ENCODE measurements at regions not wholly inside any gene's neighbourhood (a gene's known extent, or its start where the extent isn't known, plus 50 kb on each side); places are given as distances from the start of the nearest gene placed in this dataset.

- no peaks in the 10 kb centered on the region for H3K36me3 ChIP-seq
- H3K4me3 ChIP-seq (ENCODE audit: low read depth in 1 of 2, low read length in 1 of 2) = no peak overlapping the region
- TF ChIP-seq, protein P1, sequence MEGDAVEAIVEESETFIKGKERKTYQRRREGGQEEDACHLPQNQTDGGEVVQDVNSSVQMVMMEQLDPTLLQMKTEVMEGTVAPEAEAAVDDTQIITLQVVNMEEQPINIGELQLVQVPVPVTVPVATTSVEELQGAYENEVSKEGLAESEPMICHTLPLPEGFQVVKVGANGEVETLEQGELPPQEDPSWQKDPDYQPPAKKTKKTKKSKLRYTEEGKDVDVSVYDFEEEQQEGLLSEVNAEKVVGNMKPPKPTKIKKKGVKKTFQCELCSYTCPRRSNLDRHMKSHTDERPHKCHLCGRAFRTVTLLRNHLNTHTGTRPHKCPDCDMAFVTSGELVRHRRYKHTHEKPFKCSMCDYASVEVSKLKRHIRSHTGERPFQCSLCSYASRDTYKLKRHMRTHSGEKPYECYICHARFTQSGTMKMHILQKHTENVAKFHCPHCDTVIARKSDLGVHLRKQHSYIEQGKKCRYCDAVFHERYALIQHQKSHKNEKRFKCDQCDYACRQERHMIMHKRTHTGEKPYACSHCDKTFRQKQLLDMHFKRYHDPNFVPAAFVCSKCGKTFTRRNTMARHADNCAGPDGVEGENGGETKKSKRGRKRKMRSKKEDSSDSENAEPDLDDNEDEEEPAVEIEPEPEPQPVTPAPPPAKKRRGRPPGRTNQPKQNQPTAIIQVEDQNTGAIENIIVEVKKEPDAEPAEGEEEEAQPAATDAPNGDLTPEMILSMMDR (IDR thresholded peaks at IDR 0.05) = no peak
- H3K9me3 ChIP-seq = no peaks in the 10 kb centered on the region
- no peak overlapping the region for H3K27ac ChIP-seq
- no peaks in the 10 kb centered on the region for H3K4me1 ChIP-seq (ENCODE audit: control insufficient read depth in 1 of 2, insufficient read depth in 1 of 2, low read depth in 1 of 2, low read length in 1 of 2)
- peaks cover 66% of the 10 kb centered on the region for H3K27me3 ChIP-seq
Measured at GRCh38 chr2:121072784-121073183, 212.2 kb downstream of the TFCP2L1 start.

- H3K9me3 ChIP-seq = no peaks in the 10 kb centered on the region
- H3K4me1 ChIP-seq (ENCODE audit: control insufficient read depth in 1 of 2, insufficient read depth in 1 of 2, low read depth in 1 of 2, low read length in 1 of 2) = no peaks in the 10 kb centered on the region
- no peak overlapping the region for H3K27ac ChIP-seq
- H3K36me3 ChIP-seq = no peaks in the 10 kb centered on the region
- H3K27me3 ChIP-seq = peaks cover 66% of the 10 kb centered on the region
- H3K4me3 ChIP-seq (ENCODE audit: low read depth in 1 of 2, low read length in 1 of 2) = no peak overlapping the region
- TF ChIP-seq, protein P1 (IDR thresholded peaks at IDR 0.05) = no peak
Measured at GRCh38 chr2:121073320-121074210, 211.4 kb downstream of the TFCP2L1 start.

GRCh38 chr2:121074293-121074932, 210.6 kb downstream of the TFCP2L1 start:
- Histone ChIP-seq H3K9me3 (no peaks in the 10 kb centered on the region), H3K27ac (no peak overlapping the region), H3K27me3 (peaks cover 66% of the 10 kb centered on the region), H3K36me3 (no peaks in the 10 kb centered on the region), H3K4me1 (ENCODE audit: control insufficient read depth in 1 of 2, insufficient read depth in 1 of 2, low read depth in 1 of 2, low read length in 1 of 2) (no peaks in the 10 kb centered on the region), H3K4me3 (ENCODE audit: low read depth in 1 of 2, low read length in 1 of 2) (no peak overlapping the region)
- TF ChIP-seq, protein P1 (IDR thresholded peaks at IDR 0.05) = no peak

DNA sequence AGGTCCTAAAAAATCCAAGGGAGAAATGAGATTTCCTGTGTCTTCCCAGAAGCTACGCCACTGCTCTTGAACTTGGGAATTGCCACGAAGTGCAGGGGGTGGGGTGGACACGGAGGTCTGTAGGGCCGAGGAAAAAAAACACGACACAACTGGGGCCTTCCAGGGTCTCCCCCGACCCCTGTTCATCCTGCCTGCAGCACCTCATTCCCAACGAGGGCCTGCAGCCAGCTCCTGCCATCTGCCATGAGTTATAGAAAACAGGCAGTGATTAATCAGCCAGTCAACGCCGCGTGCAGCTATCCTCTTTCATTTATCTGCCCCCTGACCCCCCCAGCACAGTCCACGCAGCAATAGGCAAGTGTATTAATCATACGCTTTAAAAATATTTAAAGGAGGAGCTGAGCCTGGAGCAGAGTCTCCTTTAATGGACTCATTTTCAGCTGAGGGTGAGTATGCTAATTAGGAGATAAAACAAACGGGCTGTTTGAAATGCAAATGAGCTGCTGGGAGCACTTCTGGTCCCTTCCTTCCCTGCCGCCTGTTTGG, 209.9 kb downstream of the TFCP2L1 start:
- Histone ChIP-seq H3K36me3 (no peaks in the 10 kb centered on the region), H3K27ac (no peak overlapping the region), H3K4me1 (ENCODE audit: control insufficient read depth in 1 of 2, insufficient read depth in 1 of 2, low read depth in 1 of 2, low read length in 1 of 2) (no peaks in the 10 kb centered on the region), H3K9me3 (no peaks in the 10 kb centered on the region), H3K4me3 (ENCODE audit: low read depth in 1 of 2, low read length in 1 of 2) (no peak overlapping the region), H3K27me3 (peaks cover 66% of the 10 kb centered on the region)
- TF ChIP-seq, protein P1 (IDR thresholded peaks at IDR 0.05) = no peak

DNA sequence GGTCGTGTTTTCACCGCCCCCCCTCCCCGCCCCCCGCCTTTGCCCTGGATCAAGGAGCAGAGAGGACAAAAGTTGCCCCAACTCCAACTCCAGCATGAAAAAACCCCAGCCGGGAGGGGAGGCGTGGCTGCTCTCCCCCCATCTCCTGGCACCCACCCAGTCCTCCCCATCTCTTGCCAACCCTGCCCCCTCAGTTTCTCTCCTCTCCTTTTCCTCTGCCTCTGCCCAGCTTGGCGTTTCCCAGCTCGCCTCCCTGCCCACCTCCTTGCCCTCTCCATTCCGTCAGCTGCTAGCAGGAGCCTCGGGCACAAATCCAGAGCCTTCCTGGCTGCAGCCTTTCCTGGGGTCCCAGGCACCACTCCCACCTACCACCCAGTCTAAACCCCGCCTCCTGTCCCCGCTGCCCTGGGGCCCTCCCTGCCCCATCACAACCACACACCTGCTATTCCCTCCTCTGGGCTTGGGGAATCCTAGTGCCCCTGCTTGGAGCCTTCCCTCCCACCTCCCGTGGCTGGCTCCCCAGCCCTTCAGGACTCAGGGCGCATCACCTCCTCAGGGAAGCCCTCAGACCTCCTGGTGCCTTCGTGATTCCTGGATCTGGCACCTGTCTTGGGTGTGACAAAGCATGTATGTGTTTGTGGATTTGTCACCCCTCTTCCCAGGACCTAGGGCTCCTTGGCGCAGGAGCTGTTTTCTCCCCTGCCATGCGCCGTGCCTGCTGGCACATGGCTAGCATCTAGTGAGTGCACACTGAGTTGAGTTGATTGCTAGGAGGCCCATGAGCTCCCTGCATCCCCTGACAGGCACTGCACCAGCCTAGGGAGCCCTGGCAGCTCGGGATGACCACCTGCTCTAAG, 209.1 kb downstream of the TFCP2L1 start:
- TF ChIP-seq, protein P1 (IDR thresholded peaks at IDR 0.05) = no peak
- Histone ChIP-seq H3K27ac (no peak overlapping the region), H3K9me3 (no peaks in the 10 kb centered on the region), H3K36me3 (no peaks in the 10 kb centered on the region), H3K4me3 (ENCODE audit: low read depth in 1 of 2, low read length in 1 of 2) (no peak overlapping the region), H3K4me1 (ENCODE audit: control insufficient read depth in 1 of 2, insufficient read depth in 1 of 2, low read depth in 1 of 2, low read length in 1 of 2) (no peaks in the 10 kb centered on the region), H3K27me3 (peaks cover 66% of the 10 kb centered on the region)
